ENCODE measurements at regions not wholly inside any gene's neighbourhood (a gene's known extent, or its start where the extent isn't known, plus 50 kb on each side); places are given as distances from the start of the nearest gene placed in this dataset.
"Not testable (repeated sequence)": the region's sequence is repeated elsewhere in the genome, so short reads cannot be mapped to it uniquely, and the experiment has no call there.

DNA sequence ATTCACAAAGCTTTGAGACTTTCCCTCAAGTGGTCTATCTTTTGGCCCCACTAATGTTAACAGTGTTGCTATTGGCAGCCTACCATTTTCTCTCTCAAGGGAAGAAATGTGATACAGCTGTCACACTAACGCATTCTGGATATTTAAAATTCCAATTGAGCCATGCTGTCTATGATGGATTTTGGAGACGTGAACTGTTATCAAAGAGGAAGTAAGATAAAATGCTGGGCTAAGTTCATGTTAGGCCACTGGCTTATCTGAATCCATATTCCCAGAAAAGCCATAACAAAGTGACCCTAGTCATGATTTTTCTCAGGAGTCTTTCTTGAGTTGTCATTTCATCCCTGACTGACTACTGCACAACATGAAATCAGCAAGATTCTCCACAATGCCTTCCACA, 200.2 kb downstream of the PHLDA1 start:
- no peak for DNase-seq

DNA sequence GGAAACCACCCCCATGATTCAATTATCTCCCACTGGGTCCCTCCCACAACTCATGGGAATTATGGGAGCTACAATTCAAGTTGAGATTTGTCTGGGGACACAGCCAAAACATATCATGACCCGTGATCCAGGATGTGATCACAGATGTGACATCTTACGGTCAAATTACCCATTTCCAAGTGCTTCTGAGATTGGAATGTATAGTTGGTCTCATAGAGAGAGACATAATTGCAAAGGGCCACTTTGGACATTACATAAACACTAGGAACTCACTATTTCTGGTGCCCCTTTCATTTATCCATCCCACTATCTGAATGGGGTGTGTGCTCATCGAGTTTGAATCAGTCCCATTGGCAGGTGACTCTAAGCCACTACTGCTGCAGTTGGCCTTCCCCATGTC, 204.5 kb downstream of the PHLDA1 start:
- no peak for DNase-seq

DNA sequence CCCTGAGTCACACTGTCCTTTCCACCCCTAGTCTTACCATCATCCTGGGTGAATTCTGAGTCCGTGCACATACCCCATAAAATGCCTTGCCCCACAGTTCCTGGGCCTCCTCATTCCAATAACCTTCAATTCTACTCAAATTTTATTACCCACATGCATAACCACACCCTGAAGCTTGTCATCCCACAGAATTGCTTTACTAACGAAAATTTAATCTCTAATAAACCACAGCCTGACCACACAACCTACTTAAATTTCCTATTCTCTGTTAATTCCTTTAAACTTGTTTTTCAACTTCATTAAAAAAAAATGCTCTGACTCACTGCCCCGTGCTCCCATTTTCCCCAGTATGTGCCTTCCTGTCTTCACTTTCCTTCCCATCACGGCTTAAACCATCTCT, 205.9 kb downstream of the PHLDA1 start:
- DNase-seq, result no peak

DNA sequence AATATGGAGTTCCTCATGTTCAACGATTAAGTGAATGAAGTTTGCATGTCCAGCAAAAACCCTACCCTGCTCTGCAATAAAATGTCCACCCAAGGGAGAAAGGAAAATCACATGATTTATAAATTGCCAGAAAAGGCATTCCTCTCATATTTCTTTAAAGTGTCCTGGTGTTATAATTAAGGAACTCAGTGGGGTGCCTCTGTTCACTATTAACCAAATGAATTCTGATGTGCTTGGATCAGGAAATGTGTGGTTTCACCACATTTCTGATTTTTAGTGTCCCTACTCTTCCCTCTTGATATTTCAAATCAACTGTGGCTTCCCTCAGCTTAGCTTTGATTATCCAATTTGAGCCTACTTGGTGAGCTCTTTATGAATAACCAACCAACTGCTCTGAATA, 208.1 kb downstream of the PHLDA1 start:
- no peak for DNase-seq

DNA sequence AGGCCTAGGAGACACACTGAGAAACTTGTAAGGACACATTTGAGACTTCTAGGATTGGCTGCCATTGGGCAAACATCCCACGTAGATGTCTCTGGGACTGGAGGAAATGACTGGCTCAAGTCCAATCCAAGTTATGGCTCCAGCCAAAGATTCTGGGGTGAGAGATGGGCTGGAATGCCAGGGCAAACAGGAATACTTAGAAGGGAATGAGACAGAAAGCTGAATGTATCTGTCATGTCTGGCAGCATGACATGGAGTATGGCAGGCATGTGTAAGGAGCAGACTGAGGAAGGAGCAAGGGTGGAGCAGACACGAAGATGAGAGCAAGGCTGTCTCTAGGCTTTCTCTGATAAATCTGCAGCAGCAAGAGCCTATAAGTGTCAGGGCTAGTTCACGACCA, 209.2 kb downstream of the PHLDA1 start:
- DNase-seq, result no peak

DNA sequence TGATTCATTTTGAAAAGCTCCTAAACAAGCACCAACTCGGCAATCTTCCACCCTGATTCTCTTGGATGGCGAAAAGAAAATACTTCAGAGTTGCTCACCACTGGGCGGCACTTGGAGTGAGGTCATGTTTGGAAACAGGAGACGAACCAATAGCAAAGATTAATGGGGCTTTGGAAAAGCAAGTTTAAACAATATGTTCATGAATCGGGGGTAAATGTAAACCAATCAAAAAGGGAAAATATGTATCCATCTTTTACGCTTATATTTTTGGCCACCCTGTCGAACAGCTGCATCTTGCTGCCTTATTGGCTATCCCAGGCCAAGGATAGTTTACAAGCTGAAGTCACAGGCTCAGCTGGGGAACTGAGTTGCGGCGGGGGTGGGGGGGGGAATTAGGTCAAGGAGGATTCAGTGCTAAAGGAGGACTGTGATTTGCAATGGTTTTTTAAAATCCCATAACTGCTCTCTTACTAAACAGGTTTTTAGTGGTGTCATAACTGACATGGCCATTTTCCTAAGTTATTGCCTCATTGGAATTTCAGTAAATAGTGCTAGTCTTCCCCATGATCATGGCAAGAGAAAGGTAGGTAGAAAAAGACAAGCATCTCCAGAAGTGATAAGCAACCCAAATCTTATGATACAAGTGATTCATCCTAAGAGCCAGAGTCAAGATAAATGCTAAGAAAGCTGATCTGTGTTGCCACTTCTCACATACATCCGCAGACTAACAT, 210.6 kb downstream of the PHLDA1 start:
- no peak for DNase-seq

DNA sequence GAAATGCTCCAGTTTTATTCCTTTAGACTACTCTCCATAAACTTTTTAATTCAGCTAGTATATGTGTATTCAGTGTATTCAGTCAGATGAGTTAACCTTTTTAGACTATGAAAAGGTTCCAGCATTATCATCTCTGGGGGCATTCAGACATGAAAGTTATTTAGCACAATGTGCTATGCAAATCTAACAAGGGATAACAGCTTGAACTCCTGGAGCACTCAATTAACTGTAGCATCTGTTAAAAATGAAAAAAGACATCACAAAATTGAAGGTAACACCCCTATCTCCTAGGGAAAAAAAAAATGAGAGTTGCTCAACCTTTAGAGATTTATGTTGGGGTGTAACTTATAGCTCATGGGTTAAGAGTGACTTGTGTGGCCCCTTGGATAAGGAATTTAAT, 211.5 kb downstream of the PHLDA1 start:
- DNase-seq, result no peak

DNA sequence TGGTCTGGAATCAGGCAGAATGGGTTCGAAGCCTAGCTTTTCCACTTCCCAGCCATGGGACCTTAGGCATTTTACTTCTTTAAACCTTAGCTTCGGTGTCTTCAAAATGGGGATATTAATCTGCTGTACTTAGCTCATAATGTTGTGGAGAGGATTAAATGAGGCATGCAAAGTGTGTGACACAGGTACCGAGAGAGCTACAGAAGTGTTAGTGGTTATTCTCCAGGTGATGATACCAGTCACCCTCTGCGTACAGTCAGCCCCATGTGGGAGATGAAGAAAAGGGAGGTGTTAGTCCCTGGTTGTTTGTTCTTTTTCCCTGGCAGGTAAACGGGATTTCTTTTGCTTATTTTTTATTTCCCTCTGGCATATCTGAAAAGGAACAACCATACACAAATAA, 212.1 kb downstream of the PHLDA1 start:
- DNase-seq, result no peak

DNA sequence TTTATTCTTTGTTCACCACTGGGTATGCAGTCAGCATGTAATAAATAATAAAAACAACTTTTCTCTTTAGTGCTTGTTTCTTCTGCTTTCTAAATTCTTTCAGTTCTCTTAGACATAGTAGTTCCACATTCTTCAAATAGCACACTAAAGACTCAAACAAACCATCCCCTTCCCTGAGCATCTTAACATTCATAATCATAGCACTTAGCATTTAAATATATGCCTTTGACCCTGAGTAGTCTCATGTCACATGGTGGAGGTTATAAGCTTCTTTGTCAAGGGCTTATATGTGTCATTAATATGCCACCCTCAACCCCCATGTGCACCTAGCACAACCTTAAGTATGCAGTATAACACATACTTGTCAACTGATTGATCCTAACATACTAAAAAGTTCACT, 212.7 kb downstream of the PHLDA1 start:
- no peak for DNase-seq

DNA sequence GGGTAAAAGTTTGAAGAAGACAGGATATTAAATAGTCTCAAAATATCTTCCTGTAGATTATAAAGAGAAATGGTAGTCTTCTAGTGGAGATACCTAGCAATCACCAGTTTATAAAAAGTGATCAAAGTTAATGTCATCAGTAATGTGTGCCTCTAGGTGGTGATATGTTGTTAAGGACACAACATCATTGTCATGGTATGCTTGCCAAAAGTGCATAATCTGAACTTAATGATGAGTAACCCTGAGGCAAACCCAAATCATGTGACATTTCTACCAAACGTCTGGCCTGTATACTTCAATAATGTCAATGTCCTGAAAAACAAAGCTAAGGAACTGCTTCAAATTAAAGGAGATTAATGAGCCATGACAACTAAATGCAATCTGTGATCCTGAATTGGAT, 214.7 kb downstream of the PHLDA1 start:
- DNase-seq, result no peak

DNA sequence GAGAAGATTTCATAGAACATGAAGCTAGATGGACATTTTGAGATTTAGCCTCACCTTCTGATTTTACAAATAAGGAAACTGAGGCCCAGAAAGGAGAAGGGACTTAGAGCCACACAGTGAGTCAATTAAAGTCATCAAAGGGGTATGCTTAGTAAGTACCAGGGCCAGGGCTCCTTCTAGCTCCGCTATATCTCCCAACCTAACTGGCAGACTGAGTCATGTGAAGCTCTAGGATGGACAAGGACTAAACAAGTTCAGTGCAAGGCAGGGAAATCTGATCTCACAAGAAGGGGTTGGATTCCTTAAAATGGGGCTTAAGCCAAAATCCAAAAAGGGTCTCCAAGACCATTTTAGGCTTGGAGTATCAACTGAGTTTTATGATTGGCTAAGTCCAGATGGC, 215.8 kb downstream of the PHLDA1 start:
- DNase-seq, result no peak

DNA sequence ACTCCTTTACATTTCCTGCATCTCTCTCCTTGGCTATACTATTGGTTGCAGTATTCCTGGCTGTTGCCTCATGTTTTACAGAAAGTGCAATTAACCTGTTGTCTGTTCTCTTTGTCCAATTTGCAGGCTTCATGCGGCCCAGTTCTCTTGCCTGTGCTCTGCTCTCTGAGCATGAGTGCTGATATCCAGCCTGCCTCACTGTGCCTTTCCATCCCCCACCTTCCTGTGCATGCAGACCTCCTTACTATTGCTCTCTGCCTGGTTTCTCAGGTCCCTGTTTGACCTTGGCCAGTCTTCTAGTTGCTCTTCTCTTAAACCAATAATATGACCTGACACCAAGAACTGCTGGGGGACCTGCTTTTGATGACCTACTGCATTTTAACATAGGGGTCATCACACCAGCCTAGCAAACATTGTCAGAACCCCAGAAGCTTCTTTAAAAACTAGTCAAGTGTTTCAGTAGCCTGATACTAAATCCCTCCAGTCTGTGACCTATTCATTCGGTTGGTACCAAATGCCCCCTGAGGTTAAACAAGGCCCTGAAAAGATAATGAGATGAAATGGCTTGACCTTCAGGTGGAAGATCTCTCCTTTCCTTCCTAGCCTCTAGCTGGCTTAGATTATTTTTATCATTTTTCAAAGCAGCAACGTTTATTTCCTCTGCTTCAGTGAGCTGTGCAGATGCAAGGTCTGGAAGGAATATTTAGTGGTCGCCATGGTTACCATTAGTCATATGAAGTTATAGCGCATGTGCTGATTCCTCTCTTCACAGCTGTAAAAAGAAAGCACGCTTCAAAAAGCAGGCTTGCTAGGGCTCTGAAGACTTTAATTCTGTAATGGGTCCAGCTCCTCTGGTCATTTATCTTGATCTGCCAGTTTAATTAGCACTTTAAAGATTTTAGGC, 216.5 kb downstream of the PHLDA1 start:
- no peak for DNase-seq

DNA sequence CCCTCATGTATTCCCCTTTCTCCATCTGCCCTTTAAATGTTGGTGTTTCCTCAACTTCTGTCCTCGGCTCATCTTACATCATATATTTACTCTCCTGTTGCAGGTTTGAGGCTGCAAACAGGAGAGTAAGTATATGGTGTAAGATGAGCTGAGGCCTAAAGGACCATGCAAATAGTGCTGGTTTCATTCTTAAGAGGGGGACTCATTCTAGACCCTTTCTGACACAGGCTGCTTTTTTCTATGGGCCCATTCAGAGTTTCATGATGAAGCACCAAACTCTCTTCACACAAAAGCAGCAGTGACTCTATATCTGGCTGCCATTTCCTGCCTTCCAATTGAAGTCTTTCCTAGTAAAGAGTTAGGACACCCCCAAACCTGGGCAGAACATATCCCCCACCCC, 218.5 kb downstream of the PHLDA1 start:
- no peak for DNase-seq

DNA sequence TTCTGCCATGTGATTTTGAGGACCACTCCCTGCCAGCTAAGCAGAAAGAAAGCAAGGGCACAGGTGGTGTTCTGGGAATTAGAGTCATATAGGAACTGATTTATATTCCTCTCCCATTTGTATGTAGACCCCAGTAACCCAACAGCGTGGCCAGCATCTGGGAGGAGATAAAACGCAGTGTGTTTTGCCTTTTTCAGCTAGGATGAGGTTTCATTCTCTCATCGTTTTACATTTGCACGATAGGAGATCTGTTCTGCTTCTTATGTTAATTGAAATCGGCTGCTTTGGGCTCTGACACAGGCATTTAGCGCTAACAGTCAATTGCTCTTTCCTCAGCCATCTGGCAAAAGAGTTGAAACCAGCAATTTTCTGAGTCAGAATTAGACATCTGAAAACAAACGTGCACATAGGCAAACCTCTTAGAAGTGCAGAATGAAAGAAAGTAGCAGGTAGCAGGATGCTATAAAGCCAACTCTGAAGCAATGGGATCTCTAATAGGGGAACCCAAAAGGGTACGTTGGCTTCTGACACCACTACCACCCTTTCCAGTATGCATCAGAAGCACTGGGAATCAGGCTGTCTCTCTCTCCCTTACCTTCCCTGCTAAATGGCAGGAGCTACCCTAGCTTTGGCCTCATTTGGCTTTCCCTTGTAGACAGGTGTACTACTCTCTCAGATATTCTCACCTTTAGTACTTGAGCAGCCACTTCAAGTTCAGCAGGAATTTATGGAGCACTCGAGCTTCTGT, 219.1 kb downstream of the PHLDA1 start:
- DNase-seq, result no peak

DNA sequence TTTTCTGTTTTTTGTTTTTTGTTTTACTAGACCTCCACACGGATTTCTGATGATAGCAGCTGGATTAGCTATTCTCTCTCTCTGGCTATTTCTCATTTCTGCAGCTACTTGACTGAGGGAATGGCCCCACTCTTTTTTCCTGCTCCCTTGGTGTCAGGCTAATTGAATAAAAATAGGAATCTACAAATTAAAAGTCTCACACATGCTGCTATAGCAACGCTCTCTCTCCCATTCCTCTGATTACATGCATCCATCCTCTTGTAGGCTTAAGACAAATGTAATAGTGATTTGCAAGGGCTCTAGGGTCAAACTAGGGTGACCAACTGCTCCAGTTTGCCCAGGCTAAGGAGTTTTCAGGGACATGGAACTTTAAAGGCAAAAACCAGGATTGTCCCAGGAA, 221.8 kb downstream of the PHLDA1 start:
- no peak for DNase-seq

DNA sequence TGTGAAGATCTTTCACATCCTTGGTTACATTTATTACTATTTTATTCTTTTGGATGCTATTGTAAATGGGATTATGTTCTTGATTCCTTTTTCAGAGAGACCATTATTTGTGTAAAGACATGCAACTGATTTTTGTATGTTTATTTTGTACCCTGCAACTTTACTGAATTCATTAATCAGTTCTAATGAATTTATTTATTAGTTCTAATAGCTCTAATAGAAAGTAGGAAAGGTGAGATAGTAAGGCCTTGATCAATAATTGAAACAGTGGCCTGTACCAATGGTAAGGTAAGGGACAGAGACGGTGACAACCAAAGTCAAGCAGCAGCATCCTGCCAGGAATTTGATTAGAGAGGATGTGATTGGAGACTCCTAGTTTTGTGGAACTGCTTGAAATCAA, 224.1 kb downstream of the PHLDA1 start:
- no peak for DNase-seq

DNA sequence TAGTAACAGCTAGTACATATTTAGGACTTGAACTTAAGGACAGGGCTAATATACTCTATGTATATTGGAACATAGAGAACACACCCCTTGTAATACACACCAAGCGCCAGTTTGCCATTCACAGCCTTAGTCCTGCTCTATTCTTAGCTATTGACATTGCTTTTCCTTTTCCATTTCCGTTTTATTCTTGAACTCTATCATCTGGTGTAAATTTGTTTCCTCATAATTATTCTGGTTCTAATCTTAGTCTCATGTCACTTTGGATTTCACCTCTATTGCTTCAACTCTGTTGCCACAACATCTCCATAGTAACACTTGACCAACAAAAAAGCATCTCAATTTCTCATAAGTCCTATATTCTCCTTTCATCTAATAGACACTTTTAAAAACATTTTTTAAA, 225.7 kb downstream of the PHLDA1 start:
- DNase-seq, result no peak

DNA sequence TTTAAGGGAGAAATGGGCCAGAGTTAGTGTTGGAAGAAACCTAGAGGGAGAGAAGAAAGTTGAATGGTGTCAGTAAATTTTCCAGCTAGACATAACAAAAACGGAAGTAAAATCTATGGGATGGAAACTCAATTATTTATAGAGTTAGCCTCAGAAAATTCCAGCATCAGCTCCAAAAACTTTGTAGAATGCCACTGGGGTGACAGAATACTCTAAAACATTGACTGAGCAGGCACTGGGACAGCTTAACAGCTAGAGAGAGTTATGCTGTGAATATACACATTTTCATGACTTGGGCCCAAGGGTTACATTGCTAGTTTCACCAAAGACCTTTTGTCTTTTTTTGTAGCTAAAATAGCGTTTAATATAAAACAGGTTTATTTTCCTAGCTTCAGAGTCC, 226.3 kb downstream of the PHLDA1 start:
- DNase-seq, result no peak

DNA sequence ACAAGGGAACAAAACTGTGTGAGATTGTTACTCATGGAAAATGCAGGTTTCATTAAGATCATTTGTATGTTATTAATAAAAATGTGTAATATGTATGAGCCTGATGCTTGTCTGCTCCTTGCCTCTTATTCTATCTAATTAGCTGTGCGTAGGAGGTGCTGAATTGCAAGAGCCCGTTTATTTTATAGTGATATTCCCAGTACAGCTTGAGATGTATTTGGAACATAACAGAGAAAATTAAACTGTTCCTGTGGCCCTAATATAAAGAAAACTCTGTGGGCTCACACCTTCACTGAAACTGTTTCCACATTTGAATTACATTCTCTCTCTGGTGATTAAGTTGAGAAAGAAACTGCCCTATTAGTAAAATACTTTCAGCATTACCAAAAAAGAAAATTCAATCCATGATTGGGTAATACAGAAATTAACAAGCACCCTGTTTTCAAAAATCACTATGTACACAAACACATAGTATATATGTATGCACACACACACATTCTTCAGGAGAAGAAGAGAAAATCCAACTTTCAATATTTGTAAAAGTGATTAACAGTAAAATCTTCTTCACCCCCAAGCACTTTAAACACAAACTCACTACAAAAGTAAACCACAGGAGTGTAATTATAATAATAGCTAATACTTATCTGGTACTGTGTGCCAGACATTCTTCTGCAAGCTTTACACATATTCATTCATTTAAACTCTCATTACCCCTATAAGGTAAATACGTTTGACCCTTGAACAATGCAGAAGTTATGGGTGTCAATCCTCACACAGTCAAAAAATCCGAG, 233.2 kb downstream of the PHLDA1 start:
- no peak for DNase-seq

DNA sequence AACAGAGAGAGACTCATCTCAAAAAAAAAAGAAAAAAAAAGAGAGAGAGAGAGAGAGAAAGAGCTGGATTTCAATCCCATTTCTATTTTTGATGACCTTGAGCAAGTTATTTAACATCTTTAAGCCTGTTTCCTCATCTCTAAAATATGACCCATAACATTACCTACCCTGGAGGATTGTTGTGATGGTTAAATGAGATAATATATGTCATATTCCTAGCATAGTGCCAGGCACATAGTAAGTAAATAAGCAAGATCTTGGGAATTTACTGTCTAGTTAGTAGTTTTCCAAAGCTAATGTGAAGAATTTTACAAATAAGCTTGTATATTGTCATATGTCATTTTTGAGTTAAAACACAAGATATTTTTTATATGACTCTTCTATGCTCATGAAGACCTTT, 236.5 kb downstream of the PHLDA1 start:
- DNase-seq, result no peak

DNA sequence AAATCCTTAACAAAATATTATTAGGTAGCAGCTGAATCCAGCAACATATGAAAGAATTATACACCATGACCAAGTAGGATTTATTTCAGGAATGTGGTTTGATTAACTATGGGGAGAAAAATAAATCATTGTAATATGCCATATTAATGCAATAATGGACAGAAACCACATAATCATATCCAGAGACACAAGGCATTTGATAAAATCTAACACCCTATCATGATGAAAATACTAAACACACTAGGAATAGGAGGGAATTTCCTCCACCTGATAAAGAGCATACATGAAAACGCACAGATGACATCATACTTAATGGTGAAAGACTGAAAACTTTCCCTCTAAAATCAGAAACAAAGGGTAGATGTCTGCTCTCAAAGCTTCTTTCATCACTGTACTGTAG, 238.9 kb downstream of the PHLDA1 start:
- DNase-seq, result no peak

DNA sequence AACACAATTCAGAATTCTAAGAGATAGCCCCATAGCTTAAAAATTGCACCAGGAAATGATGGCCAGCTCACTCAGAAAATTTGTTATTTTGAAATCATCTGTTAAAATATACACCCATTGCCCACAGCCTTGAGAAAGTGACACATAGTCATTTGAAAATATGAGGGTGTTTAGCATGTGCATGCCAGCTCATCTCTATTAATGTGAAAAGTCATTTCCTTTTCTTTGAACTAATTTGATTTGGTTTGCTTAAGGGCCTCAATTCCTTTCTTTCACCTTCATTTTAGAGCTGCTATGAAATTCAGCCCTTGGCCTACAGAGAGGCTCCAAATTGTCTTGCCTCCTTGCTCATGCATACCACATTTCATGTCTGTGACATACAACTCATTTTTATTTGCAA, 241.4 kb downstream of the PHLDA1 start:
- no peak for DNase-seq

DNA sequence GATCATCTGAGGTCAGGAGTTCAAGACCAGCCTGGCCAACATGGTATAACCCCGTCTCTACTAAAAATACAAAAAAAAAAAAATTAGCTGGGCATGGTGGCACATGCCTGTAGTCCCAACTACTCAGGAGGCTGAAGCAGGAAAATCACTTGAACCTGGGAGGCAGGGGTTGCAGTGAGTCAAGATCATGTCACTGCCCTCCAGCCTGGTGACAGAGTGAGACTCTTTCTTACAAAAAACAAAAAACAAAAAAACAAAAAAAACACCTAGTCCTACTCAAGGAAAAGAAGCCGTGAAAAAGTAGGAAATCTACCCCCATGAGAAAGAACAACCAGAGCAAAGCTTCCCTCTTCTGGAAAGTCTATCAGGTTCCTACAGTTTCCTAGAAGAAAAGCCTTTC, 244.4 kb downstream of the PHLDA1 start:
- not testable (repeated sequence) for DNase-seq
